Ishikawa (cell line): ENCODE measurements at regions not wholly inside any gene's neighbourhood (a gene's known extent, or its start where the extent isn't known, plus 50 kb on each side); places are given as distances from the start of the nearest gene placed in this dataset.

Experiments used
- CEBPB ChIP-seq: IDR thresholded peaks from 2 replicates; pipeline ENCODE4 v1.6.1; 2012
- CREB1 ChIP-seq: IDR thresholded peaks from 2 replicates; pipeline ENCODE4 v1.6.1; 2012; ENCODE audit warnings: low read depth
- EGR1 ChIP-seq: IDR thresholded peaks from 2 replicates; pipeline ENCODE4 v1.6.1; 2012
- EP300 ChIP-seq: IDR thresholded peaks from 2 replicates; pipeline ENCODE4 v1.6.1; 2012; ENCODE audit warnings: borderline replicate concordance
- FOXM1 ChIP-seq: IDR thresholded peaks from 2 replicates; pipeline ENCODE4 v1.6.1; 2012; ENCODE audit warnings: low read depth, borderline replicate concordance
- NFIC ChIP-seq: IDR thresholded peaks from 2 replicates; pipeline ENCODE4 v1.6.1; 2012
- RAD21 ChIP-seq: IDR thresholded peaks from 2 replicates; pipeline ENCODE4 v1.6.1; 2012; ENCODE audit warnings: low read depth
- TAF1 ChIP-seq: IDR thresholded peaks from 2 replicates; pipeline ENCODE4 v1.6.1; 2012; ENCODE audit warnings: low read depth, mild to moderate bottlenecking
- TCF12 ChIP-seq: IDR thresholded peaks from 2 replicates; pipeline ENCODE4 v1.6.1; 2012; ENCODE audit warnings: low read depth
- TEAD4 ChIP-seq: IDR thresholded peaks from 2 replicates; pipeline ENCODE4 v1.6.1; 2012
- USF1 ChIP-seq: IDR thresholded peaks from 2 replicates; pipeline ENCODE4 v1.6.1; 2012
- YY1 ChIP-seq: IDR thresholded peaks from 2 replicates; pipeline ENCODE4 v1.6.1; 2012; ENCODE audit warnings: low read depth
- ZBTB7A ChIP-seq: IDR thresholded peaks from 2 replicates; pipeline ENCODE4 v1.6.1; 2012; ENCODE audit warnings: low read depth
- TF ChIP-seq, protein P1 (sequence below): IDR thresholded peaks from 2 replicates; pipeline ENCODE4 v1.6.1; 2012; ENCODE audit warnings: low read depth, mild to moderate bottlenecking
- TF ChIP-seq, protein P2 (sequence below): IDR thresholded peaks from 2 replicates; pipeline ENCODE4 v1.6.1; 2012

GRCh38 chr22:49198705-49199084 lies 629.0 kb downstream of the BRD1 start:
- TF ChIP-seq RAD21, result no peak
- TF ChIP-seq, protein P1, sequence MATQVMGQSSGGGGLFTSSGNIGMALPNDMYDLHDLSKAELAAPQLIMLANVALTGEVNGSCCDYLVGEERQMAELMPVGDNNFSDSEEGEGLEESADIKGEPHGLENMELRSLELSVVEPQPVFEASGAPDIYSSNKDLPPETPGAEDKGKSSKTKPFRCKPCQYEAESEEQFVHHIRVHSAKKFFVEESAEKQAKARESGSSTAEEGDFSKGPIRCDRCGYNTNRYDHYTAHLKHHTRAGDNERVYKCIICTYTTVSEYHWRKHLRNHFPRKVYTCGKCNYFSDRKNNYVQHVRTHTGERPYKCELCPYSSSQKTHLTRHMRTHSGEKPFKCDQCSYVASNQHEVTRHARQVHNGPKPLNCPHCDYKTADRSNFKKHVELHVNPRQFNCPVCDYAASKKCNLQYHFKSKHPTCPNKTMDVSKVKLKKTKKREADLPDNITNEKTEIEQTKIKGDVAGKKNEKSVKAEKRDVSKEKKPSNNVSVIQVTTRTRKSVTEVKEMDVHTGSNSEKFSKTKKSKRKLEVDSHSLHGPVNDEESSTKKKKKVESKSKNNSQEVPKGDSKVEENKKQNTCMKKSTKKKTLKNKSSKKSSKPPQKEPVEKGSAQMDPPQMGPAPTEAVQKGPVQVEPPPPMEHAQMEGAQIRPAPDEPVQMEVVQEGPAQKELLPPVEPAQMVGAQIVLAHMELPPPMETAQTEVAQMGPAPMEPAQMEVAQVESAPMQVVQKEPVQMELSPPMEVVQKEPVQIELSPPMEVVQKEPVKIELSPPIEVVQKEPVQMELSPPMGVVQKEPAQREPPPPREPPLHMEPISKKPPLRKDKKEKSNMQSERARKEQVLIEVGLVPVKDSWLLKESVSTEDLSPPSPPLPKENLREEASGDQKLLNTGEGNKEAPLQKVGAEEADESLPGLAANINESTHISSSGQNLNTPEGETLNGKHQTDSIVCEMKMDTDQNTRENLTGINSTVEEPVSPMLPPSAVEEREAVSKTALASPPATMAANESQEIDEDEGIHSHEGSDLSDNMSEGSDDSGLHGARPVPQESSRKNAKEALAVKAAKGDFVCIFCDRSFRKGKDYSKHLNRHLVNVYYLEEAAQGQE, result no peak
- TF ChIP-seq ZBTB7A, result no peak
- TF ChIP-seq CEBPB, result no peak
- no peak for TF ChIP-seq EP300

DNA sequence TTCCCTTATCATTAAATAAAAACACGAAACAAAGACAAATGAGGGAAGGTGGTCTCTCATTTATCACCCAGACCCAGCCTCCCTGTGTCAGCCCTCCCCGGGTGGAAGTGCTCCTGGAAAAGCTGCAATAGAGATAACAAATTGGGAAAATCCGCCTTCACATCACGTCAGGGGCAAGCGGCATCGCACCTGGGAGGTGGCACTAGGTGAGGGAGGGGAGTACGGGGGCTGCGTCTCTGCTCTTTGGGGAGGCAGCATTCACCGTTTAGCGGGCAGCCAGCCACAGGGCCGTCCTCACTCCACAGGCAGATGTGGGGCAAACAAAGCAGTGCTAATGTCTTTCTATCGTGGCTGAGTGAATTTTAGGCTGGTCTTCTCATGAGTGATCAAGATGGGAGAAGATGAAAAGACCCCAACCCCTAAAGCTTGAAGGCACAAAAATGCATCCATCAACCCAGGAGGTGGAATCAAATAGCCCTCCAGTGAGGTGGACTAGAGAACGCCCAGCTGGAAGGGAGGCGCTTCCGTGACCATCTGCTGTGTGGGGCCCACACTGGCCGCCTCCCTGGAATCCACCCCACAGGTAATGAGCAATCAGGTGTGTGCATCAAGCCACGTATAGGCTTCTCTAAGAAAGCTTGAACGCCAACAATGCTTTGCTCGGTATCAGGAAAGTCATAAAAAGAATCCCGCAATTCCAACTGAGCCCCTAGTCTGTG lies 629.5 kb downstream of the BRD1 start:
- TF ChIP-seq TAF1, result no peak
- TF ChIP-seq CREB1, result no peak
- TF ChIP-seq YY1, result no peak
- TF ChIP-seq, protein P1, result no peak
- TF ChIP-seq USF1, result no peak
- no peak for TF ChIP-seq EP300
- no peak for TF ChIP-seq NFIC

DNA sequence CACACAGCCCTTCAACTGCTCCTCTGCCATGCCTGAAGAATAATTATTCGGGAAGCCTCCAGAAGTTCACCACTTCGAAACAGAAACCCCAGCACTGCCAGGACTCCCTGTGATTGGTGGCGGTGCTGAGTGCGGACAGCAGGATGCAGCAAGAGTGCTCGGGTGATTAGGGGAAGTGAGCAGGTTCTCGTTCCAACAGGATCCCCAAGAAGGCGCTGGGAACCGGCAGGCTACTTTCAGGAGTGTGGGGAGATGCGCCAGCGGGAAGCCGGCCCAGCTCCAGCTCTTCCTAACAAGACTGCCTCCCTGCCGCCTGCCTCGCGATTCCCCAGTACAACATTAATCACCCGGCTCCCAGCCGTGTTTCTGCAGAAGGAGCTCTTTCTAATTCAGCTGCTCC lies 630.2 kb downstream of the BRD1 start:
- no peak for TF ChIP-seq TEAD4
- no peak for TF ChIP-seq TAF1
- TF ChIP-seq USF1, result no peak
- TF ChIP-seq NFIC, result no peak
- TF ChIP-seq EP300, result no peak
- TF ChIP-seq ZBTB7A, result no peak
- no peak for TF ChIP-seq CREB1
- TF ChIP-seq TCF12, result no peak
- TF ChIP-seq, protein P2, sequence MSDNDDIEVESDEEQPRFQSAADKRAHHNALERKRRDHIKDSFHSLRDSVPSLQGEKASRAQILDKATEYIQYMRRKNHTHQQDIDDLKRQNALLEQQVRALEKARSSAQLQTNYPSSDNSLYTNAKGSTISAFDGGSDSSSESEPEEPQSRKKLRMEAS, result no peak
- TF ChIP-seq, protein P1, result no peak

DNA sequence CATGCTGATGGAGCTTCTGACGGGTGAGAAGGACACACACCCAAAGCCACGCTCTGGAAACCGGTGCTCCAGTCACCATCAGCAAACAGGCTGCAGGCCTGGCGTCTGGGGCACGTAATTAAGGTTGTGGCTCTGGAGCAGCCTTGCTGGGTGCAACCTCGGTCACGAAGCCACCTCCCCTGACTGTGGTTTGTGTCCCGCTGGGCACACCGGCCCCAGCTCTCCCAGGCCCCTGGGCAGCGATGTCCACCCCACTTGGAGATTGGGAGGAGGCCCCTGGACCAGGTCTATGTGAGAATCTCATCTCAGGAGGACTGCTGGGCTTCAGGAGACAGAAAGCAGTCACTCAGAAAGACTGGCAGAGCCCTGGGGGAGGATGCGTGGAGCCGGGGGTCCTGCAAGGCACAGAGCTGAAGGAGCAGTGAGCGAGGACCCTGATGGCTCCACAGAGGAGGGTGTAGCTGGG lies 631.6 kb downstream of the BRD1 start:
- TF ChIP-seq YY1 (no peak), EGR1 (no peak), EP300 (no peak), CREB1 (no peak), TEAD4 (no peak), USF1 (no peak), NFIC (no peak), FOXM1 (no peak), CEBPB (no peak), ZBTB7A (no peak), TAF1 (no peak), RAD21 (no peak), TCF12 (no peak)
- TF ChIP-seq, protein P2, result no peak
- TF ChIP-seq, protein P1, result no peak
